Gastrocnemius medialis (tissue), 4 donors: ENCODE measurements at regions not wholly inside any gene's neighbourhood (a gene's known extent, or its start where the extent isn't known, plus 50 kb on each side); places are given as distances from the start of the nearest gene placed in this dataset.

Experiments used
- POLR2A ChIP-seq, 2 donors: fragments of 450-650 bp; IDR thresholded peaks; one replicate each; pipeline ENCODE4 v1.6.1; 2017; ENCODE audit warnings: antibody characterized with exemption in 2 of 2, mild to moderate bottlenecking in 2 of 2, moderate library complexity in 2 of 2
- TF ChIP-seq, protein P1 (sequence below), 5 experiments: fragments of 450-650 bp in 3 of 5; fragments of 200-600 bp in 2 of 5; sonication (generic) in 2 of 5; IDR thresholded peaks in 4 of 5; conservative IDR thresholded peaks in 1 of 5; 1 replicate in 4 of 5; 2 replicates in 1 of 5; pipeline ENCODE4 v1.5.1; 2016 to 2019; ENCODE audit warnings: antibody characterized with exemption in 5 of 5, mild to moderate bottlenecking in 3 of 5, moderate library complexity in 3 of 5

DNA sequence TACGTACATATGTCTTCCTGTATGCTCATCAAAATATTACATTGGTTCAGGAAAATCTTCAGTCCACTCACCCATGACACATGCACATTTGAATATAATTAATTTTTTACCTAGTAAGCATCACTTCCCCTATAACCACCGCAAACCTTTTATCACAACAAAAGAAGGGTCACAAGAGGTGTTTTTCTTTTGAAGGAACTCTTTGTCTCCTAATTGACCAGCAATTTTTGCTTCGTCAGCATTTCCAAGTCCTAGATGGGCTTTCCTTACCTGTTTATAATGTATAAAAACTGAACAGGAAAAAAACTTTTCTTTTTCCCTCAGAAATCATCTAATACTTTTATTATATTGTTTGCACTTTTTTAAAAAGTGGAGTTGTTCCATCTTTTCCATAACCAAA lies 631.3 kb downstream of the PLA2G4A start:
- TF ChIP-seq, protein P1, sequence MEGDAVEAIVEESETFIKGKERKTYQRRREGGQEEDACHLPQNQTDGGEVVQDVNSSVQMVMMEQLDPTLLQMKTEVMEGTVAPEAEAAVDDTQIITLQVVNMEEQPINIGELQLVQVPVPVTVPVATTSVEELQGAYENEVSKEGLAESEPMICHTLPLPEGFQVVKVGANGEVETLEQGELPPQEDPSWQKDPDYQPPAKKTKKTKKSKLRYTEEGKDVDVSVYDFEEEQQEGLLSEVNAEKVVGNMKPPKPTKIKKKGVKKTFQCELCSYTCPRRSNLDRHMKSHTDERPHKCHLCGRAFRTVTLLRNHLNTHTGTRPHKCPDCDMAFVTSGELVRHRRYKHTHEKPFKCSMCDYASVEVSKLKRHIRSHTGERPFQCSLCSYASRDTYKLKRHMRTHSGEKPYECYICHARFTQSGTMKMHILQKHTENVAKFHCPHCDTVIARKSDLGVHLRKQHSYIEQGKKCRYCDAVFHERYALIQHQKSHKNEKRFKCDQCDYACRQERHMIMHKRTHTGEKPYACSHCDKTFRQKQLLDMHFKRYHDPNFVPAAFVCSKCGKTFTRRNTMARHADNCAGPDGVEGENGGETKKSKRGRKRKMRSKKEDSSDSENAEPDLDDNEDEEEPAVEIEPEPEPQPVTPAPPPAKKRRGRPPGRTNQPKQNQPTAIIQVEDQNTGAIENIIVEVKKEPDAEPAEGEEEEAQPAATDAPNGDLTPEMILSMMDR (IDR thresholded peaks at IDR 0.05 in 4 of 5, conservative IDR thresholded peaks at IDR 0.05 in 1 of 5), result no peak
- TF ChIP-seq POLR2A (IDR thresholded peaks at IDR 0.05), result no peak
